ENCODE measurements at regions not wholly inside any gene's neighbourhood (a gene's known extent, or its start where the extent isn't known, plus 50 kb on each side); places are given as distances from the start of the nearest gene placed in this dataset.

- Mint-ChIP-seq H3K36me3 (ENCODE audit: insufficient read depth in 1 of 3, low read depth in 3 of 3) (no peaks in the 10 kb centered on the region), H3K27ac (no peak overlapping the region), H3K27me3 (ENCODE audit: low read depth) (no peaks in the 10 kb centered on the region; the same call in 1 of the 2 replicates), H3K9me3 (no peaks in the 10 kb centered on the region), H3K4me3 (no peak overlapping the region), H3K4me1 (no peaks in the 10 kb centered on the region)
- no peak overlapping the region for H3K27ac ChIP-seq (ENCODE audit: insufficient read length, low read depth, low read length)
- H3T11ph ChIP-seq (ENCODE audit: low read length): no peak overlapping the region
- no peak overlapping the region for H3K18ac ChIP-seq (ENCODE audit: insufficient read length, low read depth, low read length)
- H3K27me3 ChIP-seq (ENCODE audit: insufficient read depth, low read length): no peaks in the 10 kb centered on the region
- H3K79me2 ChIP-seq (ENCODE audit: insufficient read depth, low read length): no peaks in the 10 kb centered on the region
- H4K20me1 ChIP-seq (ENCODE audit: control insufficient read depth, insufficient read depth, insufficient read length): no peaks in the 10 kb centered on the region
- H4K8ac ChIP-seq (replicated peaks; ENCODE audit: insufficient read length, low read depth, low read length): no peak overlapping the region
- H2BK15ac ChIP-seq (ENCODE audit: low read depth, low read length): no peak overlapping the region
- H3K23ac ChIP-seq (ENCODE audit: insufficient read length, low read depth, low read length): no peak overlapping the region
- no peak for TF ChIP-seq CTCF (conservative IDR thresholded peaks at IDR 0.05)
- H4K5ac ChIP-seq (ENCODE audit: insufficient read length, low read depth, low read length): no peak overlapping the region
- H4K91ac ChIP-seq (ENCODE audit: insufficient read length, low read depth, low read length): no peak overlapping the region
- no peak overlapping the region for H2AFZ ChIP-seq (ENCODE audit: low read length)
- no peak overlapping the region for H2BK20ac ChIP-seq (ENCODE audit: low read depth, low read length, poor library complexity, severe bottlenecking)
- no peaks in the 10 kb centered on the region for H3K79me1 ChIP-seq (ENCODE audit: insufficient read depth, low read depth, low read length, poor library complexity, severe bottlenecking)
- no peak overlapping the region for H2BK5ac ChIP-seq (ENCODE audit: insufficient read length, low read length)
- no peak overlapping the region for H3K56ac ChIP-seq (ENCODE audit: insufficient read length, low read depth, low read length)
- no CpG with 5 or more reads among the region's 1 CpG for WGBS (ENCODE audit: extremely low coverage, insufficient read length, low lambda C conversion rate)
- H3K4me2 ChIP-seq (ENCODE audit: insufficient read depth, insufficient read length, low read length): no peak overlapping the region
- H2BK120ac ChIP-seq (ENCODE audit: low read depth, low read length, poor library complexity, severe bottlenecking): no peak overlapping the region
- no peaks in the 10 kb centered on the region for H3K23me2 ChIP-seq (ENCODE audit: insufficient read length, low read depth, low read length, poor library complexity, severe bottlenecking)
- DNase-seq: no peak
- H2AK5ac ChIP-seq (ENCODE audit: insufficient read length, low read length): no peak overlapping the region
- H3K9me3 ChIP-seq (ENCODE audit: control insufficient read depth, low read depth, low read length): no peaks in the 10 kb centered on the region
- no peak overlapping the region for H3K9ac ChIP-seq (ENCODE audit: extremely low read depth, insufficient read length, low read length)
- no peak overlapping the region for H3K4ac ChIP-seq (ENCODE audit: low read depth, low read length)
- H2BK12ac ChIP-seq (ENCODE audit: insufficient read length, low read depth, low read length): no peak overlapping the region
- no peaks in the 10 kb centered on the region for H3K4me1 ChIP-seq (ENCODE audit: insufficient read depth, low read length)
- no peak overlapping the region for H3K14ac ChIP-seq (ENCODE audit: insufficient read depth, low read length)
These were observed 154.5 kb upstream of the STT3B start for GRCh38 chr3:31378231-31378630.
